Inferior parietal cortex (tissue), 1 donor: ENCODE measurements at regions not wholly inside any gene's neighbourhood (a gene's known extent, or its start where the extent isn't known, plus 50 kb on each side); places are given as distances from the start of the nearest gene placed in this dataset.
"Not testable (repeated sequence)": the region's sequence is repeated elsewhere in the genome, so short reads cannot be mapped to it uniquely, and the experiment has no call there.

ENCODE experiments used
- DNase-seq: peaks from one replicate; pipeline ENCODE4 v3.0.0-alpha.2; 2016; ENCODE audit errors: extremely low spot score

GRCh38 chr14:106129274-106129673 lies 602.9 kb downstream of the TMEM121 start:
- DNase-seq, result no peak

GRCh38 chr14:106129904-106130661 lies 603.7 kb downstream of the TMEM121 start:
- not testable (repeated sequence) for DNase-seq

- DNase-seq, result not testable (repeated sequence)
Observed at GRCh38 chr14:106133126-106133525, 606.7 kb downstream of the TMEM121 start.

- no peak for DNase-seq
Observed at GRCh38 chr14:106134886-106135285, 608.5 kb downstream of the TMEM121 start.

- no peak for DNase-seq
Observed at GRCh38 chr14:106141242-106142220, 615.1 kb downstream of the TMEM121 start.

GRCh38 chr14:106145731-106146130 lies 619.3 kb downstream of the TMEM121 start:
- not testable (repeated sequence) for DNase-seq

- peak; percentile 32 for DNase-seq
Observed at GRCh38 chr14:106153362-106153955, 627.1 kb downstream of the TMEM121 start.

- DNase-seq, result no peak
Observed at GRCh38 chr14:106163316-106163715, 636.9 kb downstream of the TMEM121 start.

GRCh38 chr14:106163812-106164211 lies 637.4 kb downstream of the TMEM121 start:
- DNase-seq, result not testable (repeated sequence)

GRCh38 chr14:106166232-106166631 lies 639.8 kb downstream of the TMEM121 start:
- DNase-seq, result no peak

- no peak for DNase-seq
Observed at GRCh38 chr14:106166650-106167204, 640.3 kb downstream of the TMEM121 start.

GRCh38 chr14:106170163-106170658 lies 643.8 kb downstream of the TMEM121 start:
- not testable (repeated sequence) for DNase-seq

- DNase-seq, result no peak
Observed at GRCh38 chr14:106174206-106174605, 647.8 kb downstream of the TMEM121 start.

- DNase-seq, result not testable (repeated sequence)
Observed at GRCh38 chr14:106177266-106178246, 651.2 kb downstream of the TMEM121 start.

- DNase-seq, result no peak
Observed at GRCh38 chr14:106179761-106180160, 653.4 kb downstream of the TMEM121 start.

GRCh38 chr14:106184771-106185170 lies 658.4 kb downstream of the TMEM121 start:
- not testable (repeated sequence) for DNase-seq

- not testable (repeated sequence) for DNase-seq
Observed at GRCh38 chr14:106185174-106185836, 658.9 kb downstream of the TMEM121 start.

GRCh38 chr14:106185837-106186233 lies 659.5 kb downstream of the TMEM121 start:
- no peak for DNase-seq

- no peak for DNase-seq
Observed at GRCh38 chr14:106187216-106187615, 660.8 kb downstream of the TMEM121 start.

GRCh38 chr14:106192701-106193100 lies 666.3 kb downstream of the TMEM121 start:
- DNase-seq, result not testable (repeated sequence)
